ENCODE measurements at regions not wholly inside any gene's neighbourhood (a gene's known extent, or its start where the extent isn't known, plus 50 kb on each side); places are given as distances from the start of the nearest gene placed in this dataset.
A peak's percentile ranks its signal among the peaks of the same experiment; 100 is the strongest.

- ChIA-PET POLR2A (no interaction called here), CTCF (no interaction called here)
- TF ChIP-seq FOXM1 (IDR thresholded peaks at IDR 0.05; ENCODE audit: borderline replicate concordance) (no peak), FOXK2 (IDR thresholded peaks at IDR 0.05) (no peak), SP1 (IDR thresholded peaks at IDR 0.05) (no peak), LEF1 (IDR thresholded peaks at IDR 0.05; ENCODE audit: borderline replicate concordance) (no peak), NFRKB (IDR thresholded peaks at IDR 0.05) (no peak), FOXA1 (IDR thresholded peaks at IDR 0.05) (no peak)
- DNase-seq (ENCODE audit: extremely low spot score), result no peak
Observed at GRCh38 chr6:78268591-78269452, 598.5 kb upstream of the IRAK1BP1 start.

- DNase-seq (ENCODE audit: extremely low spot score), result no peak
- POLR2A ChIA-PET, result no interaction called here
- TF ChIP-seq HDGF (IDR thresholded peaks at IDR 0.05; ENCODE audit: borderline replicate concordance) (no peak), FOXA1 (IDR thresholded peaks at IDR 0.05) (no peak), SUZ12 (IDR thresholded peaks at IDR 0.05) (no peak), LEF1 (IDR thresholded peaks at IDR 0.05; ENCODE audit: borderline replicate concordance) (no peak), ZNF384 (IDR thresholded peaks at IDR 0.05) (no peak), SP1 (IDR thresholded peaks at IDR 0.05) (no peak), CTBP1 (IDR thresholded peaks at IDR 0.05; ENCODE audit: borderline replicate concordance) (no peak), ELF4 (IDR thresholded peaks at IDR 0.05) (no peak), L3MBTL2 (conservative IDR thresholded peaks at IDR 0.05) (no peak), TARDBP (IDR thresholded peaks at IDR 0.05) (no peak), ARNT (IDR thresholded peaks at IDR 0.05) (no peak)
- CTCF ChIA-PET, result no interaction called here
Observed at GRCh38 chr6:78300885-78301284, 566.5 kb upstream of the IRAK1BP1 start.

DNA sequence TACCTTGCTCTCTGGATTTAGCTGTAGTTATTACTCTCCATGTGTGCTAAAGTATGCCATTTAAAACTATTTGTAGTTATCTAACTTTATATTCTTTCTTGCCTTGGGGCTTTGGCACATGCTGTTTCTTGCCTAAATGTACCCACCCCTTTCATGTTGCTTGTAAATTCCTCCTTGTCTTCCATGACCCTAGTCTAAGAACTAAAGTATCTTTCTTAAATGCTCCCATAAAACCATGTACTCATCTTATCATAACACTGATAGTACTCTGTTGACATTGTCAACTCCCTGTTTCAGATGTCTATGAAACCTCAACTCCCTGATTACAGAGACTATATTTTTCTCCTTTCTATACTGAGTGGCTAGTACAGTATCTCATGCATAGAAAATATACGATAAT lies 564.9 kb upstream of the IRAK1BP1 start:
- no peak for TF ChIP-seq ZNF384 (IDR thresholded peaks at IDR 0.05)
- TF ChIP-seq ARNT (IDR thresholded peaks at IDR 0.05), result no peak
- no peak for TF ChIP-seq FOXK2 (IDR thresholded peaks at IDR 0.05)
- no peak for TF ChIP-seq L3MBTL2 (conservative IDR thresholded peaks at IDR 0.05)
- TF ChIP-seq ELF4 (IDR thresholded peaks at IDR 0.05), result no peak
- TF ChIP-seq NFRKB (IDR thresholded peaks at IDR 0.05), result no peak
- TF ChIP-seq PKNOX1 (IDR thresholded peaks at IDR 0.05), result no peak
- no peak for TF ChIP-seq FOXM1 (IDR thresholded peaks at IDR 0.05; ENCODE audit: borderline replicate concordance)
- TF ChIP-seq TARDBP (IDR thresholded peaks at IDR 0.05), result no peak
- TF ChIP-seq SP1 (IDR thresholded peaks at IDR 0.05), result no peak
- no peak for TF ChIP-seq FOXA1 (IDR thresholded peaks at IDR 0.05)
- DNase-seq (ENCODE audit: extremely low spot score), result no peak
- ChIA-PET CTCF (no interaction called here), POLR2A (no interaction called here)

GRCh38 chr6:78308025-78308424 lies 559.3 kb upstream of the IRAK1BP1 start:
- TF ChIP-seq FOXM1 (IDR thresholded peaks at IDR 0.05; ENCODE audit: borderline replicate concordance) (no peak), LEF1 (IDR thresholded peaks at IDR 0.05; ENCODE audit: borderline replicate concordance) (no peak), SUZ12 (IDR thresholded peaks at IDR 0.05) (no peak), NFRKB (IDR thresholded peaks at IDR 0.05) (no peak), PKNOX1 (IDR thresholded peaks at IDR 0.05) (no peak), BHLHE40 (IDR thresholded peaks at IDR 0.05; ENCODE audit: borderline replicate concordance) (no peak)
- ChIA-PET POLR2A (no interaction called here), CTCF (no interaction called here)
- DNase-seq (ENCODE audit: extremely low spot score), result peak; percentile 6

- TF ChIP-seq SP1 (IDR thresholded peaks at IDR 0.05) (no peak), PKNOX1 (IDR thresholded peaks at IDR 0.05) (no peak), ELF4 (IDR thresholded peaks at IDR 0.05) (no peak), FOXM1 (IDR thresholded peaks at IDR 0.05; ENCODE audit: borderline replicate concordance) (no peak), ZNF384 (IDR thresholded peaks at IDR 0.05) (no peak), NFRKB (IDR thresholded peaks at IDR 0.05) (no peak), ARNT (IDR thresholded peaks at IDR 0.05) (no peak), CTBP1 (IDR thresholded peaks at IDR 0.05; ENCODE audit: borderline replicate concordance) (no peak), BHLHE40 (IDR thresholded peaks at IDR 0.05; ENCODE audit: borderline replicate concordance) (no peak), FOXA1 (IDR thresholded peaks at IDR 0.05) (no peak), L3MBTL2 (conservative IDR thresholded peaks at IDR 0.05) (no peak), SUZ12 (IDR thresholded peaks at IDR 0.05) (no peak), TARDBP (IDR thresholded peaks at IDR 0.05) (no peak), FOXK2 (IDR thresholded peaks at IDR 0.05) (no peak), HDGF (IDR thresholded peaks at IDR 0.05; ENCODE audit: borderline replicate concordance) (no peak), LEF1 (IDR thresholded peaks at IDR 0.05; ENCODE audit: borderline replicate concordance) (no peak)
- ChIA-PET CTCF (no interaction called here), POLR2A (no interaction called here)
- DNase-seq (ENCODE audit: extremely low spot score), result no peak
Observed at GRCh38 chr6:78322068-78322845, 545.1 kb upstream of the IRAK1BP1 start.

GRCh38 chr6:78324213-78324612 lies 543.1 kb upstream of the IRAK1BP1 start:
- no peak for DNase-seq (ENCODE audit: extremely low spot score)
- POLR2A ChIA-PET, result no interaction called here
- TF ChIP-seq FOXM1 (IDR thresholded peaks at IDR 0.05; ENCODE audit: borderline replicate concordance) (no peak), TARDBP (IDR thresholded peaks at IDR 0.05) (no peak), ARNT (IDR thresholded peaks at IDR 0.05) (no peak), NFRKB (IDR thresholded peaks at IDR 0.05) (no peak), HDGF (IDR thresholded peaks at IDR 0.05; ENCODE audit: borderline replicate concordance) (no peak), FOXK2 (IDR thresholded peaks at IDR 0.05) (no peak), ELF4 (IDR thresholded peaks at IDR 0.05) (no peak), PKNOX1 (IDR thresholded peaks at IDR 0.05) (no peak), BHLHE40 (IDR thresholded peaks at IDR 0.05; ENCODE audit: borderline replicate concordance) (no peak), LEF1 (IDR thresholded peaks at IDR 0.05; ENCODE audit: borderline replicate concordance) (no peak), ZNF384 (IDR thresholded peaks at IDR 0.05) (no peak), CTBP1 (IDR thresholded peaks at IDR 0.05; ENCODE audit: borderline replicate concordance) (no peak), SUZ12 (IDR thresholded peaks at IDR 0.05) (no peak), L3MBTL2 (conservative IDR thresholded peaks at IDR 0.05) (no peak), SP1 (IDR thresholded peaks at IDR 0.05) (no peak), FOXA1 (IDR thresholded peaks at IDR 0.05) (no peak)
- CTCF ChIA-PET, result no interaction called here
